DND-41 (cell line): ENCODE measurements at regions not wholly inside any gene's neighbourhood (a gene's known extent, or its start where the extent isn't known, plus 50 kb on each side); places are given as distances from the start of the nearest gene placed in this dataset.

Experiments used
- CTCF ChIP-seq: IDR thresholded peaks from 2 replicates; pipeline ENCODE4 v1.5.1; 2012; ENCODE audit warnings: borderline replicate concordance, low read length, moderate library complexity, mild to moderate bottlenecking; ENCODE audit not compliant: poor library complexity, severe bottlenecking; ENCODE audit errors: extremely low read depth
- EZH2 ChIP-seq: IDR thresholded peaks from 3 replicates; pipeline ENCODE4 v1.6.1; 2012; ENCODE audit warnings: borderline replicate concordance, low read depth, mild to moderate bottlenecking, moderate library complexity, low read length, inconsistent platforms; ENCODE audit not compliant: severe bottlenecking

- no peak for TF ChIP-seq EZH2
- TF ChIP-seq CTCF: no peak
These were observed 258.9 kb upstream of the GULP1 start for GRCh38 chr2:188032786-188033185.
